HG03108 (cell line): ENCODE measurements at regions not wholly inside any gene's neighbourhood (a gene's known extent, or its start where the extent isn't known, plus 50 kb on each side); places are given as distances from the start of the nearest gene placed in this dataset.
"Not testable (repeated sequence)": the region's sequence is repeated elsewhere in the genome, so short reads cannot be mapped to it uniquely, and the experiment has no call there.

Experiments
- ATAC-seq: cut with Tn5 transposase; IDR thresholded peaks from one replicate; pipeline ENCODE4 v1.9.1; 2021; ENCODE audit warnings: moderate library complexity; ENCODE audit not compliant: unreplicated experiment

DNA sequence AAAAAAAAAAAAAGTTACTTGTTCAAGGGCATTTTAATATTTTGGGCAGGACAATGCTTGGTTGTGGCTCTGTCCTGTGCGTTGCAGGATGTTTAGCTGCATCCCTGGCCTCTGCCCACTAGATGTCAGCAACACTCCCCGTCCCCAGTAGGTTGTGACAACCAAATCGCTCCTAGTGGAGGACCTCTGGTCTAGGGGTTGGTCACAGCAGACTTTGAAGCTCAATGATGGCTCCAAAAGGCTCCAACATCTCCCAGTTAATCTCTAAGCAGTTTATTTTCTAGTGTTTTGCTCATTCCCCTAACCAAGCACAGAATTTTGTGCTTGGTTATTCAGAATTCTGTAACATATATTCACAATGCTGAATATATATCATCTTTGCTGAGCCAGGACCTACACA is 67.0 kb downstream of the CHRNA1 start:
- peak; percentile 94 for ATAC-seq

DNA sequence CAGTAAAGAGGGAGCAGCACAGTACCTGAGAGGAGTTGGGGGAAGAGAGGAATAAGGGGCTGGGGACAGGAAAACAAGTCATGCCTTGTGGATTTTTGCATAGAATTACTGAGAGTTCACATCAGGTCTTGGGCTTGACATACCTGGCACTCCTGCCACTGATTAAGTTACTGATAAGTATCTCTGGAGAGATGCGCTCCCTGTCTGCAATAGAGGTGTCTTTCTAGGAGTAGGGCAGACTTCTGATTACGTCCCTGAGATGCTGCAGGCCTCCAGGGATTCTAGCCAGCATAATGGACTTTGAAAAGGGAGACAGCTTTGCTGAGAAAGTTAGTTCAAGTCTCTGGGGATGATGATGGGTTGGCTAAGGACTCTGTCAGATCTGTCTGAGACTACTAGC is 69.4 kb downstream of the CHRNA1 start:
- ATAC-seq: no peak

DNA sequence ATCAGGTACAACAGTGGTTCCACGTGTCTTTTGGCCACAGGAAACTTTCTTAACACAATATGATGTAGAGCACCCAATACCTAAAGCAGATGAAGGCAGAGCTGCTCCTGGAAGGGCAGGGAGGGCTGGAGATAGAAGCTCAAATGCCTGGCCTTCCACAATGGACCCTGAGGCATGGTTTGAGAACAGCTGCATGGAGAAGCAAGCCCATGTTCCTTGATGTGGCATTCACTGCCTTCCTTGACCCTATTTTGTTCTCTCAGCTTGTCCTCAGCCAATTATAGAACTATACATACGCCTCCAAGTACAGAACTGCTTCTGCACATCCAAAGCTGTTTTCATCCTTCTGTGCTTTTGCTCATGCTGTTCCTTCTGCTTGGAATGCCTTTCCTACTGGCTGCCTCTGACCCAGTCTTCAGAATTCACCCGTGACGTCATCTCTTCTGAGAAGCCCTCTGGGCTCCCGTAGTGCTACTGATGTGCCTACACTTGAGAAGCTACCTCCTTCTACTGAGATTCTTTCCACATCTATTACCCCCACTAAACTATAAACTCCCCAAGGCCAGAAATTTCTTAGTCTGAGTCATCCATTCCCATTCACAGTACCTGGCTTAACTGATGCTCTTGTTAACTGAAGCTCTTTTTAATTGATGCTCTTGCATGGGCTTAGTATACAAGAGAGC is 69.9 kb downstream of the CHRNA1 start:
- ATAC-seq: no peak

DNA sequence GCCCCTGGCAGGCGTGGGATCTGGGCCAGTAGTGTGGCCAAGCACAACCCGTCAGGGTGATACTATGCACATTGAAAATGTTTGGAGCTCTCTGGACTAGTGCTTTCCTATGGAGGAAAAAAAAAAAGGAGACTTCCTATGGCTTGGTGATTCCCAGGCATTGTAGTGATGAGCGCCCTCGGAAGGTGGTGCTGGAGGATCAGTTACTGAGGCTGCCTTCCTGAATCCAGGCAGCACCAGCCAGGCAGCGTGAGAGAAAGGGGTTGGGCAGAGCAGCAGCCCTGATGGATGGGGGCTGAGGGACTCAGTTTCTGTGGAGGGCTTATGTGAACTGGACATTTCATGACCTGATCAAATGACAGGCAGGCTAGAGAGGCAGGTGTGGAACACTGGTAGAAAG is 70.9 kb downstream of the CHRNA1 start:
- no peak for ATAC-seq

DNA sequence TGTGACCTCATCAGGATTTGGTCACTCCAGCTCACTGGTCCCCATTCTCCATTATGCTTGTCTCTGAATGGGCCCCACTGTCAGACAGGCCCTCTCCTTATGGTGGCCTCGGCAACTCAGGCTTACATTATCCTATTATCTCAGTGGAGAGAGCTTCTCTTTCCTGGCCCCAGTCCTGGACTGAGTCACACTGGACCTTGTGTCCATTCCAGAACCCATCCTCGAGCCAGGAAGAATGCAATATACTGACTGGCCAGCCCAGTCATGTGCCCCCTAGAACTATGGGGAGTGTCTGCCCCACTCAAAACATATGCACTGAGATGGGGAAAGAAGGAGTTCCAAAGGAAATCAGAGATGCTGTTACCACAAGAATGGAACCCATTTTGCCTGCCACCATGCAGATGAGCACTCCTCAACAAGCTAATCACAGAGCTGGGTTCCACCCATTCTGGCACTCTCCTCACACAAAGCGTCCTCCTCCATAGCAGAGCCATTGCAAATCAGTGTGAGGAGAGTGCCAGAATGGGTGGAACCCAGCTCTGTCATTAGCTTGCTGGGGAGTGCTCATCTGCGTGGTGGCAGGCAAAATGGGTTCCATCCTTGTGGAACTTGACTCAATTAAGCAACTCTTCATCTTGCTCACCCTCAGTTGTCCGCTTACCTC is 71.9 kb downstream of the CHRNA1 start:
- no peak for ATAC-seq

DNA sequence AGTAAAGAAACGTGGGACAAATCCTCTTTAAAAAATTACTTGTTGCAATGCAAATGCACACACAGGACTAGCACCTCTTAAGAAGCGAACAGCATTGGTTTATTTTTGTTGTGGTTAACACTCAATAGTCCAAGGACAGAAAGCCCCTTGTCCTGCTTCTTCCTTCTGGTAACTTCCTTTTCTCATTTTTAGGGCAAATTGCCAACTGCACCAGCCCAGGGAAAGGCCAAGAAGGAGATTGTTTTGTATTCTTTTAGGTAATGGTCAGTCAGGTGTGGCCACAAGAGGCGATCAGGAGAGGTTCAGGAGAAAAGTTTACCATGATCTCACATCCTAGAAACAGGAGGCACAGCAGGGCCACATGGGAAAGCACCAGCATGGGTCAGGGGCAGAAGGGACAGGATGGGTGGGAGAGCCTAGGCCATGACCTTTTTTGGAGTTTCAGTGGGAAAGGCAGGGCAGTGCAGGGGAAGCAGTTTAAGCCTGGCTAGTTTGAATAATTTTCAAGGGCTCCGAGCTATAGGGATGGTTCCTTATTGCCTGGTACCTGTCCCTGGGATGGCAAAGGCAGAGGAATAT is 73.0 kb downstream of the CHRNA1 start:
- no peak for ATAC-seq

DNA sequence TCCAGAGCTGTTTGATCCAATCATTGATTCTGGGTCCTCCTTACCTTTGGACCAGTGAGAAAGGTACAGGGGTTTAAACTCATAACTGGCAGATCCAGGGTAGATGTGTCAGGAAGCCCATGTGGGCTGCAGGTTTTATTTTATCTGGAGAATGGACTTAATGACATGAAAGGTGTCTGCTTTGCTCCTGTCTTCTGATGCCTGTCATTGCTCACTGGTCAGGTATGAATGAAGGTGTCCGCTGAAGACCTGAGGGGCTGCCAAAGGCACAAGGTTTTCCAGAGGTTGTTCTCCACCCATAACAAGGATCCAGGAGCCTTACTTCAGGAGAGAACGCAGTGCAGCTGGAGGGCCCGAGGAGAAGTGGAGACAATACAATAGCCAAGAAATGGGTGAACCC is 74.2 kb downstream of the CHRNA1 start:
- ATAC-seq: no peak

DNA sequence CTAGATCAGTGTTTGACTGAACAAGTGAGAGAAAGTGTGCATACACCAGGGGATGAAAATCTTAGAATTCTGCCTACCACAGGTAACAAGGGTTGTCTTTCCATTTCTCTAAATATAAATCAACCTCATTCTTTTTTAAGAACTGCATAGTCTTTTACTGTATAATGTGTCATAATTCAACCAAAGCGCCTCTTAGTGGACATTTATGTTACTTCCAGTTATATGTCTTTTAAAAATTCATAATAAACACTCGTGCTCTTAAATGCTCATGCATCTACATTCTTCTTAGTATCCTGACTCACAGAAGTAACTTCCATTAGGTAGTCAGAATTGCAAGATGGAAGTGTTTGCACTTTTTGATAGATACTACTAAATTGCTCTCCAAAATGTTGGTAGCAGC is 76.2 kb downstream of the CHRNA1 start:
- no peak for ATAC-seq

DNA sequence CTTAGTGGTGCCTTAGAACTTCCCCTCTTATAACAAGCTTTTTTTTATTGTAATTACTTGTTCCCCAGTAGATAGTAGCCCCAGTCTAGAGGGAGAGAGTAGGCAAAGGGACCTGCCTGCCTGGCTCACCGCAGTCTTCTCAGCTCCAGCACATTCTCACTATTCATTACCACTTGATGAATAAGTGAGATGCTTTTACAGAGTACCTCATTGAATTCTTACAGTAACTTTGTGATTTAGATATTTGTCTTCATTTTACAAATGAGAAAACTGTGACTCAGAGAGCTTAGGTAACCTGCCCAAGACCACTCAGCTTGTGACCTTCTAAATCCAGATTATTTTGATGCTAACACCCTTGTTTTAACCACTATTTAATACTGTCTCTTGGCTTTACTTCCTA is 77.8 kb downstream of the CHRNA1 start:
- no peak for ATAC-seq

DNA sequence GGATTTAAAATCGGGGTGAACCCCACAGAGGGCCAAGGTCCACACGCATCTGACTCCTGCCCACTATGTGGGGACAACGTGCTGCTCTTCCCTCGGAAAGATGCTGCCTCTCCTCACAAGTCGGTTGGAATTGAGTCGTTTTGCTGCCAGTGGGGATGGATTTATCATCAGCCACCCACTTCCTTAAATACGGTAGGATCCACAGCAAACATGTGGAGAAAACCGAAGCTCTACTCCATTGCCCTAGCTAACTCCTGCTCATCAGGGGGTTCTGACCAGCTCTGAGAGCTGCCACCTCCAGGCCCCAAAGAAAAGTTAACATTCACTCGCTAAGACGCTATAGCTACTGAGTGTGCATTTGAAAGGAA is 80.9 kb downstream of the CHRNA1 start:
- ATAC-seq: peak; percentile 40

DNA sequence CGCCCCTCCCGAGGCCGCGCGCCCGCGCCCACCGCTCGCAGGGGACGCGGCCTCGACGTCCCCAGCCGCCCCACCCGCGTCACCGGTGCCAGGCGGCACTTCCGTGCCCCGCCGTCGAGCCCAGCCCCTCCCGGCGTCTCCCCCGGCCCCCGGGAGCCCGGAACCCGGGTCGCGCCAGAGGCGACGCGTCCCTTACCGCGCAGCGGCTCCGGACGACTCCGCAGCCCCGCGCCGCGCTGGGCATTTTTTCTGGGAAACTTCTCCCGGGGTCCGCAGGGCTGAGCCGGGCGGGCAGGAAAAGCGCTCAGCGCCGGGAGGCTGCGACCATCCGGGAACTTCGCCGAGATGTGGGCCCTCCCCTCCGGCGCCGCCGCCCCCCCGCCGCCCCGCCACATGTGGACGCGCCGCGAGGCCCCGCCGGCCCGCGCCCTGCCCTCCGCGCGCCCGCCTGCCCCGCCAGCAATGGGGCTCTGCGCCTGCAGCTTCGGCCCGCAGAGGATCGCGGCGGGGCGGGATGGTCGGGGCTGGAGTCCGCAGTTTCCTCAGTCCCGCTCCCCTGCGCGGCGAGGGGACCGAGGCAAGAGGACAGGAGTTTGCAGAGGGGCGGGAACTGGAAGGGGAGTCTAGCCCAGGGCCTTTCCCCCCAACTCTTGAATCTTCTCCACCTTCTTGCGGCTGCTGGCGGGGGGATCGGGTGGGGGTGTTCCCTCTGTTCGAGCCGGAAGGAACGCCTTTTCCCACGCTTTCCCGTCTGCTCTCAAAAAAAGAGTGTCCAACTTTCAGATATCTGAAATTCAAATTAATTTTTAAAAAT is 81.5 kb downstream of the CHRNA1 start:
- peak; percentile 60 for ATAC-seq

DNA sequence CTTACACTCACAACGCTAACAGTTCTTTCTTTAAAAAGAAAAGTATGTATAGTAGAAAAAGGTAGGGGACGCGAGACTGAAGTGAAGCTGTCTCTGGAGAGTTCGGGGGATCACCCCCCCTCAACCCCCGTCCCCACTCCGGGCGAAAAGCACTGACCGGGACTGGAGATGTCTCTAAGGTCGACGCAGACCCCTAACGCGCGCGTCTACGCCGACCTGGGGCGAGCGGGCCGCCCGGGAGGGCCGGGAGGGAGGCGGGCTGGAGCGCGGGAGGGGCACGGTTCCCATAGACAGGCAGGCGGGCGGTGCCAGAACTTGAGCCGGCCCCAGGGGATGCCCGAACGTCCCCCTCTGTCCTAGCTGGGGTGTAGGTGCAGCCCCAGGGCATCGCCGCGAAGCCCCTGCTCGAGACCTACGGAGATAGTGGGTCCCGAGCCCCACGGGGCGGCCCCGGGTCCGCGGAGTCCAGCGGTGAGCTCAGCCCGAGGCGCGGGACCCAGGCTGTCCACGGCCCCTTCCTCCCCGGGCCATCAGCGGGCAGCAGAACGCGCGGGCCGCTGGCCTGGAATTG is 82.2 kb downstream of the CHRNA1 start:
- peak; percentile 33 for ATAC-seq

DNA sequence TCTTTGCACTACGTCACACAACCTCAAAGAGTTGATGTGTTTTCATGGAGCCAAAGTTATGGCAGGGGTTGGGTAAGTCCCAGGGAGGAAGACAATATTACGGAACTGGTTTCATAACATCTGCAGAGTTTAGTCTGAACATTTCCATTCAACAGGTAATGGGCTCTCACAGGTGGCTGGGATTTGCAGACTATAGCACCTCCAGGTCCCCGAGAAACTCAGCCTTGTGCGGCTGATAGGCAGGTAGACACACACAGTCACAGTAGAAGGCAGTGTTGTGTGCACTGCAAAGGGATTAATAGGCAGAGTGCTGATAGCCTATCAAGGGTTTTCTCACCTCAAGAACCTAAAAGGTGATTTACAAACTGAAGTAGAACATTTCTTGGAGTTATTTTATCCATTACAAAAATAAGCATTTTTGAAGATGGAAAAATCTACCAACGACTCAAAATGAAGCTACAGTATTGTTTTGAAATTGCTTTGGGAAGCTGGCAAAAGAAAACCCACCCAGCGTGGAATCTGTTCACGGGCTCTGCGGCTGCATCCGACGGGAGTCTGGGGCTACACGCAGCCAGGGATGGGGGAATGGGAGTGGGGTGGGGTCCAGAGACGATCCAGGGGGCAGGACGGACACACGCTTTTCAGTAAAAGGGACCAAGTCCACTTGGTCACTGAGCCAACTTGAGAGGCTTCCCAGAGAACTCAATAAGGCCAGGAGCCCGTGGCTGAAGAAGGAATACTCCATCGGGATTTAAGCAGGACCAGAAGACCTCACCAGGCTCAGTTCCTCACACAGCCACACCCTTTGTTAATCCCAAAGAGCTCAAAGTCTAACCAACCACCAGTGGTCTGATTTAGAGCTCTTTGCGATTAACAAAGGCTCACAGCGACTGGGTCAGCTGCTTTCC is 82.9 kb downstream of the CHRNA1 start:
- no peak for ATAC-seq

DNA sequence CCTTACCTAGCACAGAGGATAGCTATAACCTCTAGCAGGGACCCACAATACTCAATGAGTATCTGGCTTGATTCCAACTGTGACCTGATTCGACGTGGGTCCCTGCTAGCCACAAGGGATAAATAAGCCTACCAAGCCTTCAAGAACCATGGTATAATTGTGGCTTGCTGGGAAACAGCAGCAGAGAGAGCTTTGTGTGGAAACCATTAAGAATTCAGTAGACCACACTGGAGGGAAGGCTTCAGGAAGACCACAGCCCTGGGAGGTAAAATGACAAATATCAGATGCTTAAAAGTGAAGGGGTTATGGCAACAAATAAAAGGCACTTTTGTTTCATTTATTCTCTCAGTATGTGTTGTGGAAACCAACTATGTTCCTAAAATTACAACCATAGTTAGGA is 82.6 kb upstream of the WIPF1 start:
- ATAC-seq: no peak

DNA sequence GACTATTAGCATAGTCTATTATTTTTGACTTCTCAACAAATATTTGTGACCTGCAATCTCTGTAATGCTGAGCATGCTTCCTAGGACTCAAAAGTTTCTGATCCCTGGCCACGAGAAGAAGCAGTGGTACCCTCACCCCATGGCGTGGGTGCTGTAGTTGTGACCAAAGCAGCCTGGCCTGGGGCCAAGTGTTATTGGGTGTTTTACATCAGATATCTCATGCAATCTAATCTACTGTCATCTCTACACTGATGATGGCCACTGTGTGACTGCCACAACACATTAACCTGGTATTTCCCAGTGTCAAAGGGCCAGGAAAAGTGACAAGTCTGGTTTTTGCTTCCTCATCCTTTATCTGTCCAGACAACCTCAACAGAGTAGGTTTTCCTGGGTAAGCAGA is 80.8 kb upstream of the WIPF1 start:
- ATAC-seq: no peak

DNA sequence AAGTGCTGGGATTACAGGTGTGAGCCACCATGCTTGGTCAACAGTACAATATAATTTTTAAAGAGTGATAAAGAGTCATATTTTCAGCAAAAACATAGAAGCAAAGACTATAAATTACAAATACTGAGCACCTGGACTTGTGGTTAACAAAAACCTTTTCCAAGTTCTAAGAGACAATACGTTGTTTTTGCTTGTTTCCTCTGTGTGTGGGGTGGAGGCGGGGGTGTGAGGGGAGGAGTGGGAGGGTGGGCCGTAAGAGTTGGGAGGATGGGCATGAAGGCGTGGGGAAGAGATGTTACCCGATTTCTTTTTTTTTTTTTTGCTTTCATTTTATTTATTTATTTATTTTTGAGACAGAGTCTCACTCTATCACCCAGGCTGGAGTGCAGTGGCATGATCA is 78.0 kb upstream of the WIPF1 start:
- ATAC-seq: no peak

DNA sequence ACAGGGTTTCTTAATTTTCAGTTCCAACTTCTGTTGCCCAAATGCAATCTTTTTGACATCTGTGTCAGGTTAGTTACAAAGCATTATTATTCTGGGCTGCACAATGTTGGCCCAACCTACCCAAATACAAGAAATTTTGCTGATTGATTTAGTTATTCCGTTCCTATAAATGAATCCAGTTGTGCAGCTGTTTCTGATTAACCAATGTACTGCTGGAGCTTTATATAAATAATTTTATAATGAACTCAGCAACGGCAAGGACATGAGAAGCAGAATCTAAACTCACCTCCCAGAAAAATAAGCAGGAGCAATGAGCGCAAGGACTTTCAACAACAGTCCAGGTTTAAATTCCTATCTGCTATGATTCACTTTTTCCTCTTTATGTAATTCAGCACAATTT is 76.3 kb upstream of the WIPF1 start:
- no peak for ATAC-seq

DNA sequence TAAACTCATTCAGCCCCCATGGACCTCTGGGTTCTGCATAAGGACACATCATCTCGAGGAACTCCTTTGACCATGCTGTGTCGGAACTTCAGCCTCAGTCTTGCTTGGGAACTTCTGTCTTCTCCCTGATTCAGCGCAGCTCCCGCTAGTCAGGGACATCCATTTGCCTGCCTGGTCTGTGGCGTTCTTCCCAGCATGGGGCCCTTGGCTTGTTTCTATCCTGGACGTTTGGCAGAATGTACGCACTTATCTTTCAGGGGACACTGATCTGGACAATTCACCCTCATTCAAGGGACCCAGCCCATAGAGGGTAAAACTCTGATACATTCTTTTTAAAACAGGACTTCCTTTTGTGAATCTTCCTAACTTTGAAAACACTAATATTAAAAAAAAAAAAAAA is 75.8 kb upstream of the WIPF1 start:
- ATAC-seq: no peak

DNA sequence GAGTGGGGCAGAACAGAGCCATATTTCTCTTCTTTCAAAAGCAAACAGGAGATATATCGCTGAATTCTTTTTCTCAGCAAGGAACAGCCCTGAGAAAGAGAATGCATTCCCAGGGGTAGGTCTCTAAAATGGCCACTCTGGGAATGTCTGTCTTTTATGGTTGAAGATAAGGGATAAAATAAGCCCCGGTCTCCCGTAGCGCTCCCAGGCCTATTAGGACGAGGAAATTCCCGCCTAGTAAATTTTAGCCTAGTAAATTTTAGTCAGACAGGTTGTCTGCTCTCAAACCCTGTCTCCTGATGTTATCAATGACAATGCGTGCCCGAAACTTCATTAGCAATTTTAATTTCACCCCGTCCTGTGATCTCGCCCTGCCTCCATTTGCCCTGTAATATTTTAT is 73.9 kb upstream of the WIPF1 start:
- ATAC-seq: not testable (repeated sequence)

DNA sequence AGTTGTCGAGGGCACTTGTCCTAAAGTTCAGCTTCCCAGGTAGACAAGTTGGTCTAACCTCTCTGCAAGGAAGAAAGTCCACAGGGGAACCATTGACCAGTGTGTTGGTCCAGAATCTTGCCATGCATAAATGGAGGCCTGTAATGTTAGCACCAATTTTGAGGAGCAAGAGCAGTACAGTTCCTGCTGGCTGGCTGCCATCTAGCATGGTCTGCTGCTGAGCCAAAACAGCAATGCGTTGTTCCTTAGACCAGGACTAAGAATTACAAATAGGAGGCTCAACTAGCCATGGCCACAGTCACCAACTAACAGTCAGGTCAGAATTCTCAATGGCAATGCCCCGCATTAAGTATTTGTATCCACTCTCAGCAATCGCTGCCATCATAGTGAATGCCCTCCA is 72.8 kb upstream of the WIPF1 start:
- no peak for ATAC-seq
